ENCODE measurements at regions not wholly inside any gene's neighbourhood (a gene's known extent, or its start where the extent isn't known, plus 50 kb on each side); places are given as distances from the start of the nearest gene placed in this dataset.

DNA sequence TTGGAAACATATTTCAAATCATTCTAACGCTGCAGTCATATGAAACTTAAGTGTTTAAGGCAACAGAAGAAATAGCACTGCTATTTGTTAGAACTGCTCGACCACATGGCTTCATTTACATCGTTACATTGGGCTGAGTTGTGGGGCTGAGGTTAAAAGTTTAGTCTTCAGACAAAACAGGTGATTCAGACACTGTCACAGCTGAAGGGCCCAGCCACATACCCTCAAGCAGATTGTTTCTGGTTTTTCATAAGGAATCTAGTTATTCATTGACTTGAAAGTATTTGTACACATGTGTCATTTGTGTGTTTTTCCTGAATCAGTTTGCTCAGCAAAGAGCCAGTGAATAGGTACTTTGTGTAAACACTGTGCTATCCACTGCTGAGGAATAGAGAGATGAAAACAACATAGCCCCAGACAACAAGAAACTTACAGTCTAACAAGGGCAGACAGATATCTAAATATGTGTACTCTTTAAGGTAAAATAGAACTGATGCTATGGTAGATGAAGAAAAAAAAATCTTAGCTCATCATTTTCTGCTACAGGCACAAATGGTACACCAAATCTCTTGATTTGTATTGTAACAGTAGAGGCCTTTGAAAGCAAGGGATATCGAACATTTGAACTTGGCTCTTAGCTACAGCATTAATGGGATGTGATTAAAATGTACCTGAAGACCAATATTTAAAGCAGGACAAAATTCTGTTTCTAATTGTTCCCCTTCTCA lies 357.6 kb upstream of the RPS23 start:
- Histone ChIP-seq H3K79me1 (ENCODE audit: low read depth, low read length) (no peaks in the 10 kb centered on the region), H2BK12ac (ENCODE audit: low read depth, low read length) (no peak overlapping the region), H3K27ac (ENCODE audit: low read depth, low read length) (no peak overlapping the region), H3K4ac (replicated peaks; ENCODE audit: insufficient read length, low read depth, low read length) (no peak overlapping the region), H3K14ac (ENCODE audit: insufficient read length) (no peak overlapping the region), H3K23me2 (ENCODE audit: low read depth, low read length) (no peaks in the 10 kb centered on the region), H3K18ac (ENCODE audit: extremely low read depth, low read length) (no peak overlapping the region), H2AK5ac (ENCODE audit: low read depth, low read length) (no peak overlapping the region), H3K79me2 (ENCODE audit: control insufficient read depth in 1 of 2, insufficient read depth in 2 of 2, low read length in 2 of 2) (no peaks in the 10 kb centered on the region), H3K4me1 (replicated peaks in 1 of 4; ENCODE audit: control insufficient read depth in 3 of 4, insufficient read depth in 4 of 4, low read length in 3 of 4) (peaks cover 0 to 6% (median 3%) of the 10 kb centered on the region in 4 experiments; a peak in 4 of 7 replicates), H4K5ac (ENCODE audit: insufficient read length, low read depth, low read length) (no peak overlapping the region), H2BK15ac (ENCODE audit: low read length) (no peak overlapping the region), H3K9me3 (ENCODE audit: insufficient read depth in 2 of 2, low read depth in 1 of 2, low read length in 1 of 2) (no peaks in the 10 kb centered on the region), H3K9ac (replicated peaks in 1 of 4; ENCODE audit: extremely low read depth in 1 of 4, low read depth in 3 of 4, low read length in 3 of 4) (no peak overlapping the region), H2BK20ac (ENCODE audit: low read length) (no peak overlapping the region), H3K36me3 (ENCODE audit: control insufficient read depth in 2 of 4, insufficient read depth in 4 of 4, low read length in 3 of 4) (no peaks in the 10 kb centered on the region), H2BK5ac (ENCODE audit: low read depth, low read length) (no peak overlapping the region), H4K8ac (ENCODE audit: extremely low read depth, insufficient read depth, low read length) (no peak overlapping the region), H4K20me1 (replicated peaks in 1 of 2; ENCODE audit: control insufficient read depth in 1 of 2, insufficient read depth in 2 of 2, low read length in 2 of 2) (no peaks in the 10 kb centered on the region), H4K91ac (replicated peaks; ENCODE audit: insufficient read length, low read length) (no peak overlapping the region), H3K27me3 (replicated peaks in 1 of 4; ENCODE audit: control insufficient read depth in 3 of 4, extremely low read depth in 1 of 4, insufficient read depth in 3 of 4, low read length in 3 of 4) (no peaks in the 10 kb centered on the region), H3K56ac (replicated peaks; ENCODE audit: insufficient read length, low read depth, low read length) (no peak overlapping the region), H3K4me2 (ENCODE audit: insufficient read depth in 1 of 2, low read depth in 2 of 2, low read length in 2 of 2) (no peak overlapping the region), H3K23ac (ENCODE audit: insufficient read length) (no peak overlapping the region), H2AFZ (ENCODE audit: low read length) (no peak overlapping the region), H2BK120ac (replicated peaks; ENCODE audit: low read depth, low read length) (no peak overlapping the region), H3K4me3 (ENCODE audit: extremely low read depth in 1 of 4, insufficient read depth in 2 of 4, low read depth in 3 of 4, low read length in 4 of 4) (no peak overlapping the region)
- FAIRE-seq (no peak), DNase-seq (ENCODE audit: low read depth in 1 of 2, low spot score in 2 of 2) (no peak)
- ChIA-PET POLR2A (ENCODE audit: partially characterized antibody) (no interaction called here), CTCF (ENCODE audit: partially characterized antibody) (no interaction called here)
- WGBS, 2 experiments (ENCODE audit: extremely low coverage in 1 of 2, insufficient coverage in 1 of 2, insufficient read length in 1 of 2, insufficient replicate concordance in 2 of 2, low coverage in 1 of 2, low lambda C conversion rate in 2 of 2, missing lambda C conversion rate in 1 of 2) = 85% methylated on average over 4 of the region's 4 CpGs; no CpG with 5 or more reads in 1 of the 2 experiments
- TF ChIP-seq TAF1 (IDR thresholded peaks at IDR 0.05; ENCODE audit: low read depth, low read length) (no peak), NANOG (IDR thresholded peaks at IDR 0.05; ENCODE audit: insufficient read depth, low read depth, low read length, poor library complexity, severe bottlenecking) (no peak), BCL11A (IDR thresholded peaks at IDR 0.05; ENCODE audit: low read depth in 2 of 2, low read length in 2 of 2) (no peak), ASH2L (IDR thresholded peaks at IDR 0.05; ENCODE audit: low read length) (no peak), GTF2F1 (IDR thresholded peaks at IDR 0.05; ENCODE audit: borderline replicate concordance, low read depth, low read length) (no peak)
- TF ChIP-seq, protein P1, sequence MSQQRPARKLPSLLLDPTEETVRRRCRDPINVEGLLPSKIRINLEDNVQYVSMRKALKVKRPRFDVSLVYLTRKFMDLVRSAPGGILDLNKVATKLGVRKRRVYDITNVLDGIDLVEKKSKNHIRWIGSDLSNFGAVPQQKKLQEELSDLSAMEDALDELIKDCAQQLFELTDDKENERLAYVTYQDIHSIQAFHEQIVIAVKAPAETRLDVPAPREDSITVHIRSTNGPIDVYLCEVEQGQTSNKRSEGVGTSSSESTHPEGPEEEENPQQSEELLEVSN (IDR thresholded peaks at IDR 0.05) = no peak
- TF ChIP-seq, protein P2, sequence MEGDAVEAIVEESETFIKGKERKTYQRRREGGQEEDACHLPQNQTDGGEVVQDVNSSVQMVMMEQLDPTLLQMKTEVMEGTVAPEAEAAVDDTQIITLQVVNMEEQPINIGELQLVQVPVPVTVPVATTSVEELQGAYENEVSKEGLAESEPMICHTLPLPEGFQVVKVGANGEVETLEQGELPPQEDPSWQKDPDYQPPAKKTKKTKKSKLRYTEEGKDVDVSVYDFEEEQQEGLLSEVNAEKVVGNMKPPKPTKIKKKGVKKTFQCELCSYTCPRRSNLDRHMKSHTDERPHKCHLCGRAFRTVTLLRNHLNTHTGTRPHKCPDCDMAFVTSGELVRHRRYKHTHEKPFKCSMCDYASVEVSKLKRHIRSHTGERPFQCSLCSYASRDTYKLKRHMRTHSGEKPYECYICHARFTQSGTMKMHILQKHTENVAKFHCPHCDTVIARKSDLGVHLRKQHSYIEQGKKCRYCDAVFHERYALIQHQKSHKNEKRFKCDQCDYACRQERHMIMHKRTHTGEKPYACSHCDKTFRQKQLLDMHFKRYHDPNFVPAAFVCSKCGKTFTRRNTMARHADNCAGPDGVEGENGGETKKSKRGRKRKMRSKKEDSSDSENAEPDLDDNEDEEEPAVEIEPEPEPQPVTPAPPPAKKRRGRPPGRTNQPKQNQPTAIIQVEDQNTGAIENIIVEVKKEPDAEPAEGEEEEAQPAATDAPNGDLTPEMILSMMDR (IDR thresholded peaks at IDR 0.05; ENCODE audit: control extremely low read depth in 1 of 3, insufficient read depth in 1 of 3, low read depth in 1 of 3, low read length in 3 of 3) = no peak
- TF ChIP-seq, protein P3, sequence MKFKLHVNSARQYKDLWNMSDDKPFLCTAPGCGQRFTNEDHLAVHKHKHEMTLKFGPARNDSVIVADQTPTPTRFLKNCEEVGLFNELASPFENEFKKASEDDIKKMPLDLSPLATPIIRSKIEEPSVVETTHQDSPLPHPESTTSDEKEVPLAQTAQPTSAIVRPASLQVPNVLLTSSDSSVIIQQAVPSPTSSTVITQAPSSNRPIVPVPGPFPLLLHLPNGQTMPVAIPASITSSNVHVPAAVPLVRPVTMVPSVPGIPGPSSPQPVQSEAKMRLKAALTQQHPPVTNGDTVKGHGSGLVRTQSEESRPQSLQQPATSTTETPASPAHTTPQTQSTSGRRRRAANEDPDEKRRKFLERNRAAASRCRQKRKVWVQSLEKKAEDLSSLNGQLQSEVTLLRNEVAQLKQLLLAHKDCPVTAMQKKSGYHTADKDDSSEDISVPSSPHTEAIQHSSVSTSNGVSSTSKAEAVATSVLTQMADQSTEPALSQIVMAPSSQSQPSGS (IDR thresholded peaks at IDR 0.05; ENCODE audit: low read length) = no peak

All from H1 (cell line).